HG03521 (cell line): ENCODE measurements at regions not wholly inside any gene's neighbourhood (a gene's known extent, or its start where the extent isn't known, plus 50 kb on each side); places are given as distances from the start of the nearest gene placed in this dataset.
"Not testable (repeated sequence)": the region's sequence is repeated elsewhere in the genome, so short reads cannot be mapped to it uniquely, and the experiment has no call there.

Experiments
- ATAC-seq: cut with Tn5 transposase; IDR thresholded peaks from one replicate; pipeline ENCODE4 v1.9.1; 2021; ENCODE audit warnings: mild to moderate bottlenecking, moderate library complexity; ENCODE audit not compliant: unreplicated experiment

GRCh38 chr16:73418691-73419090, 370.8 kb upstream of the ZFHX3 start:
- no peak for ATAC-seq

GRCh38 chr16:73418051-73418450, 370.1 kb upstream of the ZFHX3 start:
- ATAC-seq, result no peak

GRCh38 chr16:73415286-73415685, 367.4 kb upstream of the ZFHX3 start:
- ATAC-seq, result no peak

GRCh38 chr16:73414638-73415037, 366.7 kb upstream of the ZFHX3 start:
- no peak for ATAC-seq

GRCh38 chr16:73413830-73414190, 365.9 kb upstream of the ZFHX3 start:
- ATAC-seq, result no peak

GRCh38 chr16:73413091-73413829, 365.3 kb upstream of the ZFHX3 start:
- no peak for ATAC-seq

GRCh38 chr16:73412416-73412815, 364.5 kb upstream of the ZFHX3 start:
- no peak for ATAC-seq

- ATAC-seq, result no peak
Measured at GRCh38 chr16:73408716-73409115, 360.8 kb upstream of the ZFHX3 start.

- ATAC-seq, result no peak
Measured at GRCh38 chr16:73408311-73408710, 360.4 kb upstream of the ZFHX3 start.

GRCh38 chr16:73405851-73406250, 357.9 kb upstream of the ZFHX3 start:
- ATAC-seq, result no peak

GRCh38 chr16:73404001-73404400, 356.1 kb upstream of the ZFHX3 start:
- no peak for ATAC-seq

GRCh38 chr16:73403291-73403690, 355.4 kb upstream of the ZFHX3 start:
- no peak for ATAC-seq

GRCh38 chr16:73400951-73401350, 353.0 kb upstream of the ZFHX3 start:
- no peak for ATAC-seq

- no peak for ATAC-seq
Measured at GRCh38 chr16:73399997-73400396, 352.1 kb upstream of the ZFHX3 start.

GRCh38 chr16:73399486-73399885, 351.6 kb upstream of the ZFHX3 start:
- no peak for ATAC-seq

- ATAC-seq, result not testable (repeated sequence)
Measured at GRCh38 chr16:73398604-73399003, 350.7 kb upstream of the ZFHX3 start.

- ATAC-seq, result no peak
Measured at GRCh38 chr16:73396556-73396955, 348.6 kb upstream of the ZFHX3 start.

GRCh38 chr16:73390936-73391335, 343.0 kb upstream of the ZFHX3 start:
- no peak for ATAC-seq

GRCh38 chr16:73390491-73390890, 342.6 kb upstream of the ZFHX3 start:
- ATAC-seq, result no peak

- ATAC-seq, result no peak
Measured at GRCh38 chr16:73389085-73389484, 341.2 kb upstream of the ZFHX3 start.

GRCh38 chr16:73387979-73388378, 340.1 kb upstream of the ZFHX3 start:
- no peak for ATAC-seq

- no peak for ATAC-seq
Measured at GRCh38 chr16:73385696-73386095, 337.8 kb upstream of the ZFHX3 start.

GRCh38 chr16:73384506-73385089, 336.7 kb upstream of the ZFHX3 start:
- no peak for ATAC-seq
